Liver (tissue), 3 donors: ENCODE measurements at regions not wholly inside any gene's neighbourhood (a gene's known extent, or its start where the extent isn't known, plus 50 kb on each side); places are given as distances from the start of the nearest gene placed in this dataset.

Experiments used
- ATF3 ChIP-seq: IDR thresholded peaks from 2 replicates; pipeline ENCODE4 v1.6.1; 2016; ENCODE audit warnings: antibody characterized with exemption
- CTCF ChIP-seq: fragments of 150-350 bp; IDR thresholded peaks from 2 replicates; pipeline ENCODE4 v1.5.1; 2017; ENCODE audit warnings: improper control_type of control experiment, low read depth, low read length; ENCODE audit not compliant: missing input control
- REST ChIP-seq: IDR thresholded peaks from 2 replicates; pipeline ENCODE4 v1.6.1; 2016; ENCODE audit warnings: antibody characterized with exemption, mild to moderate bottlenecking
- TAF1 ChIP-seq: conservative IDR thresholded peaks from 2 replicates; pipeline ENCODE4 v1.6.1; 2016; ENCODE audit warnings: antibody characterized with exemption, mild to moderate bottlenecking
- donor health status: healthy.
- donor health status: healthy.

GRCh38 chr18:44117821-44118220 lies 562.9 kb upstream of the SETBP1 start:
- TF ChIP-seq CTCF (no peak), TAF1 (no peak), REST (no peak), ATF3 (no peak)
